GM12878 (cell line): ENCODE measurements at regions not wholly inside any gene's neighbourhood (a gene's known extent, or its start where the extent isn't known, plus 50 kb on each side); places are given as distances from the start of the nearest gene placed in this dataset.

Source experiments
- EP300 ChIP-seq, 2 experiments: fragments of 150-350 bp in 1 of 2; IDR thresholded peaks; 2 replicates each; pipeline ENCODE4 v1.6.1; 2011 to 2012; ENCODE audit warnings: low read depth in 2 of 2, low read length in 2 of 2, borderline replicate concordance in 1 of 2, improper control_type of control experiment in 1 of 2, inconsistent platforms in 1 of 2; ENCODE audit not compliant: control insufficient read depth in 1 of 2
- FOXM1 ChIP-seq: IDR thresholded peaks from 2 replicates; pipeline ENCODE4 v1.6.1; 2012; ENCODE audit warnings: low read depth, mild to moderate bottlenecking, inconsistent platforms, low read length, moderate library complexity
- POLR2A ChIP-seq: IDR thresholded peaks from 2 replicates; pipeline ENCODE4 v1.6.1; 2011; ENCODE audit warnings: low read depth, mild to moderate bottlenecking, low read length
- SP1 ChIP-seq: IDR thresholded peaks from one replicate; pipeline ENCODE4 v1.6.1; 2011; ENCODE audit warnings: low read depth, low read length

GRCh38 chr5:68455216-68455615 is 239.7 kb downstream of the PIK3R1 start:
- TF ChIP-seq FOXM1, result no peak
- no peak for TF ChIP-seq SP1
- TF ChIP-seq POLR2A, result no peak
- no peak for TF ChIP-seq EP300 (IDR thresholded peaks at IDR 0.05; ENCODE audit: borderline replicate concordance in 1 of 2, control insufficient read depth in 1 of 2, low read depth in 2 of 2, low read length in 2 of 2)
